ENCODE measurements at regions not wholly inside any gene's neighbourhood (a gene's known extent, or its start where the extent isn't known, plus 50 kb on each side); places are given as distances from the start of the nearest gene placed in this dataset.
A peak's percentile ranks its signal among the peaks of the same experiment; 100 is the strongest.

- H3K4me1 ChIP-seq = peaks cover 7% of the 10 kb centered on the region
- H3K4me2 ChIP-seq = peak overlapping the region; percentile 91
- H3K36me3 ChIP-seq = no peaks in the 10 kb centered on the region
Measured at GRCh38 chr2:64751286-64752260, 97.9 kb upstream of the SERTAD2 start.

GRCh38 chr2:64753399-64753798, 99.7 kb upstream of the SERTAD2 start:
- Histone ChIP-seq H3K4me1 (peaks cover 7% of the 10 kb centered on the region), H3K27ac (no peak overlapping the region)

More at GRCh38 chr2:64751286-64752260, 97.9 kb upstream of the SERTAD2 start:
- TF ChIP-seq Cebpa-rat (IDR thresholded peaks at IDR 0.05) = no peak
- Histone ChIP-seq H3K4me3 (peak overlapping the region; percentile 83), H3K9ac (peak overlapping the region; percentile 81), H4K20me1 (no peaks in the 10 kb centered on the region), H3K27me3 (peaks cover 19% of the 10 kb centered on the region), H3K9me3 (peaks cover 8% of the 10 kb centered on the region), H3K27ac (peak overlapping the region; percentile 70)

GRCh38 chr2:64754570-64754969, 100.9 kb upstream of the SERTAD2 start:
- Histone ChIP-seq H3K9ac (no peak overlapping the region), H3K27me3 (peaks cover 19% of the 10 kb centered on the region), H3K4me1 (peaks cover 7% of the 10 kb centered on the region), H3K4me3 (no peak overlapping the region), H3K27ac (no peak overlapping the region), H3K9me3 (peaks cover 8% of the 10 kb centered on the region), H3K36me3 (no peaks in the 10 kb centered on the region), H4K20me1 (no peaks in the 10 kb centered on the region), H3K4me2 (no peak overlapping the region)
- TF ChIP-seq Cebpa-rat (IDR thresholded peaks at IDR 0.05) = no peak

More at GRCh38 chr2:64753399-64753798, 99.7 kb upstream of the SERTAD2 start:
- Histone ChIP-seq H3K4me3 (no peak overlapping the region), H3K9ac (no peak overlapping the region), H4K20me1 (no peaks in the 10 kb centered on the region), H3K9me3 (peaks cover 8% of the 10 kb centered on the region), H3K27me3 (peaks cover 19% of the 10 kb centered on the region), H3K36me3 (no peaks in the 10 kb centered on the region), H3K4me2 (no peak overlapping the region)
- TF ChIP-seq Cebpa-rat (IDR thresholded peaks at IDR 0.05) = no peak

GRCh38 chr2:64757126-64757525, 103.4 kb upstream of the SERTAD2 start:
- Histone ChIP-seq H3K27me3 (peaks cover 13% of the 10 kb centered on the region), H4K20me1 (no peaks in the 10 kb centered on the region), H3K4me2 (no peak overlapping the region), H3K36me3 (no peaks in the 10 kb centered on the region), H3K27ac (no peak overlapping the region), H3K9ac (no peak overlapping the region), H3K9me3 (peaks cover 8% of the 10 kb centered on the region), H3K4me3 (no peak overlapping the region), H3K4me1 (peaks cover 2% of the 10 kb centered on the region)
- TF ChIP-seq Cebpa-rat (IDR thresholded peaks at IDR 0.05) = no peak

GRCh38 chr2:64760128-64760527, 106.4 kb upstream of the SERTAD2 start:
- no peaks in the 10 kb centered on the region for H3K27me3 ChIP-seq
- no peak overlapping the region for H3K27ac ChIP-seq
- H3K4me1 ChIP-seq = peaks cover 5% of the 10 kb centered on the region; the same call in 1 of the 2 replicates
- no peaks in the 10 kb centered on the region for H3K36me3 ChIP-seq
- H3K4me3 ChIP-seq = no peak overlapping the region
- H3K9me3 ChIP-seq = peaks cover 8% of the 10 kb centered on the region
- no peak overlapping the region for H3K9ac ChIP-seq
- no peaks in the 10 kb centered on the region for H4K20me1 ChIP-seq
- TF ChIP-seq Cebpa-rat (IDR thresholded peaks at IDR 0.05) = no peak
- no peak overlapping the region for H3K4me2 ChIP-seq

- H3K4me2 ChIP-seq = no peak overlapping the region
Measured at GRCh38 chr2:64762301-64762997, 108.7 kb upstream of the SERTAD2 start.

GRCh38 chr2:64763126-64763525, 109.4 kb upstream of the SERTAD2 start:
- no peak overlapping the region for H3K4me3 ChIP-seq
- H3K4me2 ChIP-seq = peak overlapping the region; percentile 29; the same call in 1 of the 2 replicates
- TF ChIP-seq Cebpa-rat (IDR thresholded peaks at IDR 0.05) = no peak
- H3K27ac ChIP-seq = no peak overlapping the region
- peaks cover 16% of the 10 kb centered on the region; the same call in 1 of the 2 replicates for H3K4me1 ChIP-seq
- H3K9ac ChIP-seq = no peak overlapping the region
- H3K9me3 ChIP-seq = no peaks in the 10 kb centered on the region
- H3K36me3 ChIP-seq = no peaks in the 10 kb centered on the region
- no peaks in the 10 kb centered on the region for H4K20me1 ChIP-seq
- H3K27me3 ChIP-seq = no peaks in the 10 kb centered on the region

More at GRCh38 chr2:64762301-64762997, 108.7 kb upstream of the SERTAD2 start:
- Histone ChIP-seq H3K27me3 (no peaks in the 10 kb centered on the region), H3K9ac (no peak overlapping the region), H3K36me3 (no peaks in the 10 kb centered on the region), H3K4me1 (peaks cover 15% of the 10 kb centered on the region; the same call in 1 of the 2 replicates), H3K4me3 (no peak overlapping the region), H3K27ac (no peak overlapping the region), H3K9me3 (no peaks in the 10 kb centered on the region), H4K20me1 (no peaks in the 10 kb centered on the region)
- TF ChIP-seq Cebpa-rat (IDR thresholded peaks at IDR 0.05) = no peak

- H3K4me1 ChIP-seq = peaks cover 34% of the 10 kb centered on the region
- no peaks in the 10 kb centered on the region for H3K36me3 ChIP-seq
- no peaks in the 10 kb centered on the region for H4K20me1 ChIP-seq
- no peak for TF ChIP-seq Cebpa-rat (IDR thresholded peaks at IDR 0.05)
- no peaks in the 10 kb centered on the region for H3K9me3 ChIP-seq
- H3K27ac ChIP-seq = no peak overlapping the region
- no peak overlapping the region for H3K4me2 ChIP-seq
- H3K9ac ChIP-seq = no peak overlapping the region
- no peaks in the 10 kb centered on the region for H3K27me3 ChIP-seq
- H3K4me3 ChIP-seq = no peak overlapping the region
Measured at GRCh38 chr2:64765160-64765805, 111.6 kb upstream of the SERTAD2 start.

GRCh38 chr2:64766841-64767669, 113.3 kb upstream of the SERTAD2 start:
- Histone ChIP-seq H4K20me1 (no peaks in the 10 kb centered on the region), H3K4me3 (peak overlapping the region; percentile 78), H3K4me2 (peak overlapping the region; percentile 95), H3K4me1 (peaks cover 34% of the 10 kb centered on the region), H3K9ac (peak overlapping the region; percentile 78), H3K27ac (peak overlapping the region; percentile 76; the same call in 1 of the 2 replicates), H3K36me3 (no peaks in the 10 kb centered on the region), H3K27me3 (no peaks in the 10 kb centered on the region), H3K9me3 (no peaks in the 10 kb centered on the region)
- no peak for TF ChIP-seq Cebpa-rat (IDR thresholded peaks at IDR 0.05)

Data from BLaER1 (cell line).